ENCODE measurements at regions not wholly inside any gene's neighbourhood (a gene's known extent, or its start where the extent isn't known, plus 50 kb on each side); places are given as distances from the start of the nearest gene placed in this dataset.

- H3K4me3 ChIP-seq, result no peak overlapping the region
- no peaks in the 10 kb centered on the region for H3K79me2 ChIP-seq (ENCODE audit: low read depth)
- H3F3A ChIP-seq (ENCODE audit: insufficient read depth, low read depth), result no peaks in the 10 kb centered on the region
- no peaks in the 10 kb centered on the region for H3K9me2 ChIP-seq (ENCODE audit: insufficient read depth)
- TF ChIP-seq CTCF (conservative IDR thresholded peaks at IDR 0.05) (no peak), EZH2 (IDR thresholded peaks at IDR 0.05; ENCODE audit: low read depth) (no peak)
- peaks cover 51% of the 10 kb centered on the region for H3K27me3 ChIP-seq (ENCODE audit: insufficient read depth, low read depth)
- intact Hi-C loops (cut with micrococcal nuclease; ENCODE audit: unreplicated experiment), result no loop called here
- ChIA-PET CTCF (no interaction called here), POLR2A (ENCODE audit: unreplicated experiment) (no interaction called here)
- H3K36me3 ChIP-seq (ENCODE audit: low read depth), result no peaks in the 10 kb centered on the region
- no peak overlapping the region for H3K27ac ChIP-seq
- no peak overlapping the region for H2AFZ ChIP-seq
- H3K4me2 ChIP-seq, result no peak overlapping the region
- no peaks in the 10 kb centered on the region for H4K20me1 ChIP-seq (ENCODE audit: insufficient read depth)
- no peak for DNase-seq
- H3K4me1 ChIP-seq (replicated peaks; ENCODE audit: insufficient read depth), result no peaks in the 10 kb centered on the region
- no peaks in the 10 kb centered on the region for H3K9me3 ChIP-seq (ENCODE audit: insufficient read depth, low read depth)
- no TSS peak for BruUV-seq (replicated peaks)
These were observed 323.5 kb upstream of the NFE2L3 start for GRCh38 chr7:25828468-25828867.

- DNase-seq, result no peak
These were observed 322.3 kb upstream of the NFE2L3 start for GRCh38 chr7:25829663-25830062.

GRCh38 chr7:25830215-25830614 lies 321.8 kb upstream of the NFE2L3 start:
- TF ChIP-seq CTCF (conservative IDR thresholded peaks at IDR 0.05), result no peak
- TF ChIP-seq EZH2 (IDR thresholded peaks at IDR 0.05; ENCODE audit: low read depth), result no peak
- Histone ChIP-seq H3K4me3 (no peak overlapping the region), H3K9me3 (ENCODE audit: insufficient read depth, low read depth) (no peaks in the 10 kb centered on the region), H4K20me1 (ENCODE audit: insufficient read depth) (no peaks in the 10 kb centered on the region), H3K79me2 (ENCODE audit: low read depth) (no peaks in the 10 kb centered on the region), H3K4me2 (no peak overlapping the region), H3K36me3 (ENCODE audit: low read depth) (no peaks in the 10 kb centered on the region), H2AFZ (no peak overlapping the region), H3K4me1 (replicated peaks; ENCODE audit: insufficient read depth) (no peaks in the 10 kb centered on the region), H3K27ac (no peak overlapping the region), H3F3A (ENCODE audit: insufficient read depth, low read depth) (no peaks in the 10 kb centered on the region), H3K27me3 (ENCODE audit: insufficient read depth, low read depth) (peaks cover 46% of the 10 kb centered on the region), H3K9me2 (ENCODE audit: insufficient read depth) (no peaks in the 10 kb centered on the region)
- intact Hi-C loops (cut with micrococcal nuclease; ENCODE audit: unreplicated experiment), result no loop called here
- CTCF ChIA-PET, result no interaction called here
- BruUV-seq (replicated peaks), result no TSS peak
- POLR2A ChIA-PET (ENCODE audit: unreplicated experiment), result no interaction called here
- DNase-seq, result no peak

More at GRCh38 chr7:25829663-25830062, 322.3 kb upstream of the NFE2L3 start:
- CTCF ChIA-PET, result no interaction called here
- no peaks in the 10 kb centered on the region for H3K4me1 ChIP-seq (replicated peaks; ENCODE audit: insufficient read depth)
- H3K9me3 ChIP-seq (ENCODE audit: insufficient read depth, low read depth), result no peaks in the 10 kb centered on the region
- no peaks in the 10 kb centered on the region for H3F3A ChIP-seq (ENCODE audit: insufficient read depth, low read depth)
- H3K36me3 ChIP-seq (ENCODE audit: low read depth), result no peaks in the 10 kb centered on the region
- H4K20me1 ChIP-seq (ENCODE audit: insufficient read depth), result no peaks in the 10 kb centered on the region
- H3K79me2 ChIP-seq (ENCODE audit: low read depth), result no peaks in the 10 kb centered on the region
- H3K27me3 ChIP-seq (ENCODE audit: insufficient read depth, low read depth), result peaks cover 48% of the 10 kb centered on the region
- no TSS peak for BruUV-seq (replicated peaks)
- no peaks in the 10 kb centered on the region for H3K9me2 ChIP-seq (ENCODE audit: insufficient read depth)
- H3K27ac ChIP-seq, result no peak overlapping the region
- intact Hi-C loops (cut with micrococcal nuclease; ENCODE audit: unreplicated experiment), result no loop called here
- no peak overlapping the region for H3K4me3 ChIP-seq
- no peak for TF ChIP-seq EZH2 (IDR thresholded peaks at IDR 0.05; ENCODE audit: low read depth)
- no peak overlapping the region for H2AFZ ChIP-seq
- no peak overlapping the region for H3K4me2 ChIP-seq
- POLR2A ChIA-PET (ENCODE audit: unreplicated experiment), result no interaction called here

- H3K4me1 ChIP-seq (replicated peaks; ENCODE audit: insufficient read depth), result no peaks in the 10 kb centered on the region
- H3K4me3 ChIP-seq, result no peak overlapping the region
- intact Hi-C loops (cut with micrococcal nuclease; ENCODE audit: unreplicated experiment), result no loop called here
- no peak for TF ChIP-seq EZH2 (IDR thresholded peaks at IDR 0.05; ENCODE audit: low read depth)
- no peak for TF ChIP-seq CTCF (conservative IDR thresholded peaks at IDR 0.05)
- no peak overlapping the region for H3K27ac ChIP-seq
- peaks cover 46% of the 10 kb centered on the region for H3K27me3 ChIP-seq (ENCODE audit: insufficient read depth, low read depth)
- H2AFZ ChIP-seq, result no peak overlapping the region
- H3K4me2 ChIP-seq, result no peak overlapping the region
- no peaks in the 10 kb centered on the region for H3K9me3 ChIP-seq (ENCODE audit: insufficient read depth, low read depth)
- no peak for DNase-seq
- no peaks in the 10 kb centered on the region for H4K20me1 ChIP-seq (ENCODE audit: insufficient read depth)
- no peaks in the 10 kb centered on the region for H3K9me2 ChIP-seq (ENCODE audit: insufficient read depth)
- CTCF ChIA-PET, result no interaction called here
- no peaks in the 10 kb centered on the region for H3K36me3 ChIP-seq (ENCODE audit: low read depth)
- no TSS peak for BruUV-seq (replicated peaks)
- POLR2A ChIA-PET (ENCODE audit: unreplicated experiment), result no interaction called here
- no peaks in the 10 kb centered on the region for H3F3A ChIP-seq (ENCODE audit: insufficient read depth, low read depth)
- no peaks in the 10 kb centered on the region for H3K79me2 ChIP-seq (ENCODE audit: low read depth)
These were observed 320.8 kb upstream of the NFE2L3 start for GRCh38 chr7:25831062-25831691.
